K562 (cell line): ENCODE measurements at regions not wholly inside any gene's neighbourhood (a gene's known extent, or its start where the extent isn't known, plus 50 kb on each side); places are given as distances from the start of the nearest gene placed in this dataset.
A peak's percentile ranks its signal among the peaks of the same experiment; 100 is the strongest.

Source experiments
- ATAC-seq: fragments of 200-7000 bp; cut with Tn5 transposase; 3 replicates; pipeline ENCODE4 v1.9.1; 2020; ENCODE audit warnings: moderate library complexity
- BruUV-seq: library from RNA; stranded (reverse); fragments of 400-500 nt; replicated peaks from 2 replicates; lab custom pipeline; 2021; lab: Mats Ljungman, UMichigan
- CTCF ChIA-PET: fragments of 300-600 bp; formaldehyde crosslinking; extraction: SDS; loops from one replicate; lab custom pipeline; 2021; ENCODE audit warnings: low intra/inter-chr PET ratio; lab: Yijun Ruan, JAX
- POLR2A ChIA-PET: fragments of 300-600, 350-650 bp; sonication (Branson Sonifier 250); formaldehyde crosslinking; extraction: SDS; loops from one replicate; lab custom pipeline; 2021; ENCODE audit warnings: antibody characterized with exemption, inconsistent platforms; lab: Yijun Ruan, JAX
- DNase-seq, 4 experiments: peaks; one replicate each; pipeline versions ENCODE4 v3.0.0 to v3.0.0-alpha.2; 2011 to 2018; ENCODE audit warnings: low spot score in 3 of 4, mixed read lengths in 3 of 4; ENCODE audit errors: extremely low read depth in 1 of 4
- FAIRE-seq: peaks from 2 replicates; lab custom pipeline; 2011; peaks lifted over from hg19 to GRCh38; lab: Jason Lieb, UNC
- H2AFZ ChIP-seq: 2 replicates; pipeline ENCODE4 v1.6.0; 2011; ENCODE audit warnings: low read depth, low read length, control low read depth, inconsistent platforms
- H3K27ac ChIP-seq: fragments of 200-600 bp; 3 replicates; pipeline ENCODE4 v1.8.0; 2011; ENCODE audit warnings: low read depth, mild to moderate bottlenecking, control low read depth, inconsistent platforms, low read length, moderate library complexity, mixed read lengths; ENCODE audit errors: extremely low read depth
- H3K27me3 ChIP-seq, 2 experiments: fragments of 300-600 bp in 1 of 2; 2 replicates in 1 of 2; 3 replicates in 1 of 2; pipeline versions ENCODE4 v1.6.0 to v1.8.0; 2011; ENCODE audit warnings: inconsistent platforms in 2 of 2, low read length in 2 of 2, mild to moderate bottlenecking in 1 of 2, mixed read lengths in 1 of 2, moderate library complexity in 1 of 2; ENCODE audit not compliant: control insufficient read depth in 2 of 2, insufficient read depth in 2 of 2
- H3K36me3 ChIP-seq: fragments of 300-600 bp; 3 replicates; pipeline ENCODE4 v1.8.0; 2011; ENCODE audit warnings: mild to moderate bottlenecking, low read length, inconsistent platforms; ENCODE audit not compliant: control insufficient read depth, insufficient read depth
- H3K4me1 ChIP-seq, 2 experiments: fragments of 200-600 bp in 1 of 2; replicated peaks in 1 of 2; 2 replicates in 1 of 2; 3 replicates in 1 of 2; pipeline versions ENCODE4 v1.5.1 to v1.8.0; 2011; ENCODE audit warnings: inconsistent platforms in 2 of 2, low read length in 2 of 2, mild to moderate bottlenecking in 1 of 2, mixed read lengths in 1 of 2, moderate library complexity in 1 of 2; ENCODE audit not compliant: control insufficient read depth in 2 of 2, insufficient read depth in 2 of 2
- H3K4me2 ChIP-seq: 2 replicates; pipeline ENCODE4 v1.6.1; 2011; ENCODE audit warnings: low read length, control low read depth, inconsistent platforms, mixed read lengths; ENCODE audit not compliant: insufficient read depth
- H3K4me3 ChIP-seq: fragments of 200-600 bp; sonication (generic), shearing (Covaris generic); 2 replicates; pipeline ENCODE4 v1.5.1; 2016; ENCODE audit warnings: control low read depth, inconsistent platforms
- H3K79me2 ChIP-seq: fragments of 200-600 bp; 3 replicates; pipeline ENCODE4 v1.8.0; 2011; ENCODE audit warnings: low read length, inconsistent platforms; ENCODE audit not compliant: control insufficient read depth, insufficient read depth
- H3K9ac ChIP-seq, 2 experiments: 2 replicates each; pipeline versions ENCODE4 v1.6.0 to v1.6.1; 2011; ENCODE audit warnings: low read depth in 2 of 2, low read length in 2 of 2, control low read depth in 1 of 2, inconsistent platforms in 1 of 2, mild to moderate bottlenecking in 1 of 2, mixed read lengths in 1 of 2; ENCODE audit not compliant: insufficient read depth in 1 of 2
- H3K9me1 ChIP-seq: one replicate; pipeline ENCODE4 v1.6.0; 2011; ENCODE audit warnings: inconsistent platforms, mild to moderate bottlenecking, low read length, moderate library complexity; ENCODE audit not compliant: control insufficient read depth, insufficient read depth
- H3K9me3 ChIP-seq: replicated peaks from 2 replicates; pipeline ENCODE4 v1.5.1; 2011; ENCODE audit warnings: low read depth, low read length, inconsistent platforms; ENCODE audit not compliant: control insufficient read depth, insufficient read depth
- H4K20me1 ChIP-seq: replicated peaks from 2 replicates; pipeline ENCODE4 v1.6.1; 2011; ENCODE audit warnings: low read length, inconsistent platforms, mixed read lengths; ENCODE audit not compliant: control insufficient read depth, insufficient read depth
- ARID1B ChIP-seq: fragments of 450-650 bp; IDR thresholded peaks from 2 replicates; pipeline ENCODE4 v1.6.1; 2016; ENCODE audit warnings: antibody characterized with exemption, mild to moderate bottlenecking, inconsistent platforms
- PBX2 ChIP-seq, 2 experiments: IDR thresholded peaks in 1 of 2; conservative IDR thresholded peaks in 1 of 2; 2 replicates each; pipeline ENCODE4 v1.6.1; 2016; ENCODE audit warnings: low read depth in 2 of 2, mild to moderate bottlenecking in 1 of 2, missing compliant biosample characterization in 1 of 2, missing genetic modification characterization in 1 of 2, moderate library complexity in 1 of 2
- RCOR1 ChIP-seq, 2 experiments: IDR thresholded peaks; 2 replicates each; pipeline ENCODE4 v1.6.1; 2012; ENCODE audit warnings: low read depth in 2 of 2, low read length in 2 of 2, borderline replicate concordance in 1 of 2, improper control_type of control experiment in 1 of 2
- SMARCA4 ChIP-seq: fragments of 450-650 bp; IDR thresholded peaks from 2 replicates; pipeline ENCODE4 v1.6.1; 2016
- STAT5A ChIP-seq: IDR thresholded peaks from 2 replicates; pipeline ENCODE4 v1.6.1; 2012; ENCODE audit warnings: low read length, inconsistent platforms, borderline replicate concordance
- ZNF318 ChIP-seq, 2 experiments: fragments of 450-650 bp; IDR thresholded peaks; 2 replicates each; pipeline ENCODE4 v1.6.1; 2016; ENCODE audit warnings: mild to moderate bottlenecking in 2 of 2, borderline replicate concordance in 1 of 2, low read depth in 1 of 2, moderate library complexity in 1 of 2
- WGBS: fragments of 100-300 bp; shearing (Covaris generic); methylation state at CpG from one replicate; pipeline ENCODE4 v1.1.6; 2016; ENCODE audit warnings: low coverage, mixed read lengths; ENCODE audit not compliant: insufficient coverage; ENCODE audit errors: missing lambda C conversion rate; 5-methylcytosine and 5-hydroxymethylcytosine counted together
- in situ Hi-C: fragments of 300-500 bp; cut with MboI; formaldehyde crosslinking; loops from 4 replicates; pipeline ENCODE4 v1.15.0; 2018; ENCODE audit warnings: inconsistent platforms, mixed read lengths
- intact Hi-C: fragments of 100-400 bp; cut with micrococcal nuclease; formaldehyde crosslinking; loops from 2 replicates; pipeline ENCODE4 v1.14.2; 2022
- TF ChIP-seq, protein P1 (sequence below): sonication (generic); formaldehyde crosslinking; IDR thresholded peaks from 2 replicates; pipeline ENCODE4 v1.8.0; 2022; ENCODE audit warnings: mild to moderate bottlenecking, missing genetic modification reagents, borderline replicate concordance

GRCh38 chr5:164353155-164353554 is 847.7 kb downstream of the MAT2B start:
- H3K9me3 ChIP-seq: no peaks in the 10 kb centered on the region
- DNase-seq: no peak
- intact Hi-C loops (loop anchor here (5.0 kb wide), 1 partner anchor 341 kb away; no protein-coding TSS in a partner anchor), in situ Hi-C loops (loop anchor here (25.0 kb wide), 1 partner anchor 841 kb away; the partner anchor contains the start of gene MAT2B)
- no peak for ATAC-seq
- no peak overlapping the region; the same call in 1 of the 2 replicates for H3K4me2 ChIP-seq
- no TSS peak for BruUV-seq
- no peaks in the 10 kb centered on the region for H3K27me3 ChIP-seq
- no peak overlapping the region for H3K4me3 ChIP-seq
- ChIA-PET POLR2A (interaction anchor here (0.8 to 1.9 kb wide), 3 partner anchors 9 to 921 kb away, joined by 3 to 5 read pairs (median 4); no protein-coding TSS in a partner anchor), CTCF (no interaction called here)
- H3K9ac ChIP-seq: peak overlapping the region in 1 of 2 experiments; percentile 38; a peak in 1 of 4 replicates
- no peak for FAIRE-seq
- no peaks in the 10 kb centered on the region for H4K20me1 ChIP-seq
- H2AFZ ChIP-seq: peak overlapping the region; percentile 88
- peaks cover 15 to 54% of the 10 kb centered on the region in 2 experiments for H3K4me1 ChIP-seq
- no peaks in the 10 kb centered on the region for H3K36me3 ChIP-seq
- WGBS: 8% methylated on average over 1 of the region's 1 CpG
- no peaks in the 10 kb centered on the region; the same call in 2 of the 3 replicates for H3K79me2 ChIP-seq
- no peaks in the 10 kb centered on the region for H3K9me1 ChIP-seq
- peak overlapping the region; percentile 75; the same call in 2 of the 3 replicates for H3K27ac ChIP-seq
- peak; percentile 66 for TF ChIP-seq ARID1B
- 0 out of 4 replicates have a peak, but pooled peaks of 1 of the 2 experiments have one; percentile 10 for TF ChIP-seq ZNF318 (IDR thresholded peaks at IDR 0.05; ENCODE audit: borderline replicate concordance in 1 of 2, low read depth in 1 of 2)
- no peak for TF ChIP-seq STAT5A
- TF ChIP-seq, protein P1, sequence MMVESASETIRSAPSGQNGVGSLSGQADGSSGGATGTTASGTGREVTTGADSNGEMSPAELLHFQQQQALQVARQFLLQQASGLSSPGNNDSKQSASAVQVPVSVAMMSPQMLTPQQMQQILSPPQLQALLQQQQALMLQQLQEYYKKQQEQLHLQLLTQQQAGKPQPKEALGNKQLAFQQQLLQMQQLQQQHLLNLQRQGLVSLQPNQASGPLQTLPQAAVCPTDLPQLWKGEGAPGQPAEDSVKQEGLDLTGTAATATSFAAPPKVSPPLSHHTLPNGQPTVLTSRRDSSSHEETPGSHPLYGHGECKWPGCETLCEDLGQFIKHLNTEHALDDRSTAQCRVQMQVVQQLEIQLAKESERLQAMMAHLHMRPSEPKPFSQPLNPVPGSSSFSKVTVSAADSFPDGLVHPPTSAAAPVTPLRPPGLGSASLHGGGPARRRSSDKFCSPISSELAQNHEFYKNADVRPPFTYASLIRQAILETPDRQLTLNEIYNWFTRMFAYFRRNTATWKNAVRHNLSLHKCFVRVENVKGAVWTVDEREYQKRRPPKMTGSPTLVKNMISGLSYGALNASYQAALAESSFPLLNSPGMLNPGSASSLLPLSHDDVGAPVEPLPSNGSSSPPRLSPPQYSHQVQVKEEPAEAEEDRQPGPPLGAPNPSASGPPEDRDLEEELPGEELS: no peak
- no peak for TF ChIP-seq PBX2 (CRISPR knock-in tag; IDR thresholded peaks at IDR 0.05; ENCODE audit: low read depth)
- peak; percentile 41 for TF ChIP-seq PBX2 (tag; conservative IDR thresholded peaks at IDR 0.05; ENCODE audit: low read depth)
- peak in 1 of 2 experiments; percentile 26; a peak in 1 of 4 replicates for TF ChIP-seq RCOR1 (IDR thresholded peaks at IDR 0.05; ENCODE audit: borderline replicate concordance in 1 of 2, low read depth in 2 of 2, low read length in 2 of 2)
- peak; percentile 44; the same call in 1 of the 2 replicates for TF ChIP-seq SMARCA4
